Adipocyte (in vitro differentiated cells): ENCODE measurements at regions not wholly inside any gene's neighbourhood (a gene's known extent, or its start where the extent isn't known, plus 50 kb on each side); places are given as distances from the start of the nearest gene placed in this dataset.

Experiments used
- DNase-seq: peaks from one replicate; pipeline ENCODE4 v3.0.0-alpha.2; 2015; ENCODE audit warnings: low read depth
- H3K27me3 ChIP-seq: replicated peaks from 2 replicates; pipeline ENCODE4 v1.7.0; 2013; ENCODE audit warnings: mild to moderate bottlenecking, low read length, moderate library complexity; ENCODE audit not compliant: control insufficient read depth, insufficient read depth
- H3K36me3 ChIP-seq: 2 replicates; pipeline ENCODE4 v1.7.0; 2013; ENCODE audit warnings: low read length, mild to moderate bottlenecking, moderate library complexity; ENCODE audit not compliant: control insufficient read depth, insufficient read depth, severe bottlenecking
- H3K4me1 ChIP-seq: 2 replicates; pipeline ENCODE4 v1.7.0; 2013; ENCODE audit warnings: mild to moderate bottlenecking, low read length, moderate library complexity; ENCODE audit not compliant: control insufficient read depth, insufficient read depth
- H3K4me3 ChIP-seq: 2 replicates; pipeline ENCODE4 v1.7.0; 2013; ENCODE audit warnings: mild to moderate bottlenecking, low read length, moderate library complexity
- H3K9ac ChIP-seq: 2 replicates; pipeline ENCODE4 v1.7.0; 2013; ENCODE audit warnings: mild to moderate bottlenecking, low read length, moderate library complexity
- H3K9me3 ChIP-seq: 2 replicates; pipeline ENCODE4 v1.7.0; 2013; ENCODE audit warnings: mild to moderate bottlenecking, low read length, moderate library complexity; ENCODE audit not compliant: control insufficient read depth

- H3K9me3 ChIP-seq = no peaks in the 10 kb centered on the region
- no peak overlapping the region for H3K4me3 ChIP-seq
- no peak overlapping the region for H3K9ac ChIP-seq
- no peak for DNase-seq
- peaks cover 14% of the 10 kb centered on the region for H3K4me1 ChIP-seq
- no peaks in the 10 kb centered on the region for H3K36me3 ChIP-seq
- H3K27me3 ChIP-seq = no peaks in the 10 kb centered on the region
Observed at GRCh38 chr20:4490045-4490444, 196.2 kb upstream of the PRNP start.

- Histone ChIP-seq H3K4me1 (peaks cover 27% of the 10 kb centered on the region), H3K27me3 (no peaks in the 10 kb centered on the region), H3K36me3 (no peaks in the 10 kb centered on the region), H3K9ac (no peak overlapping the region), H3K9me3 (no peaks in the 10 kb centered on the region), H3K4me3 (no peak overlapping the region)
- DNase-seq = peak; percentile 61
Observed at GRCh38 chr20:4488407-4489339, 197.6 kb upstream of the PRNP start.

GRCh38 chr20:4484379-4484997, 201.8 kb upstream of the PRNP start:
- Histone ChIP-seq H3K36me3 (no peaks in the 10 kb centered on the region), H3K9ac (no peak overlapping the region), H3K27me3 (no peaks in the 10 kb centered on the region), H3K4me1 (peaks cover 23% of the 10 kb centered on the region), H3K9me3 (no peaks in the 10 kb centered on the region), H3K4me3 (no peak overlapping the region)
- no peak for DNase-seq

- H3K36me3 ChIP-seq = no peaks in the 10 kb centered on the region
- DNase-seq = no peak
- no peak overlapping the region for H3K4me3 ChIP-seq
- H3K4me1 ChIP-seq = peaks cover 23% of the 10 kb centered on the region
- no peak overlapping the region for H3K9ac ChIP-seq
- H3K9me3 ChIP-seq = no peaks in the 10 kb centered on the region
- H3K27me3 ChIP-seq = no peaks in the 10 kb centered on the region
Observed at GRCh38 chr20:4483961-4484360, 202.3 kb upstream of the PRNP start.

- no peaks in the 10 kb centered on the region for H3K36me3 ChIP-seq
- no peaks in the 10 kb centered on the region for H3K27me3 ChIP-seq
- no peak overlapping the region for H3K4me3 ChIP-seq
- H3K4me1 ChIP-seq = peaks cover 18% of the 10 kb centered on the region
- no peak overlapping the region for H3K9ac ChIP-seq
- H3K9me3 ChIP-seq = no peaks in the 10 kb centered on the region
- DNase-seq = peak; percentile 76
Observed at GRCh38 chr20:4483486-4483885, 202.8 kb upstream of the PRNP start.

GRCh38 chr20:4480104-4480503, 206.2 kb upstream of the PRNP start:
- no peak for DNase-seq
- peaks cover 25% of the 10 kb centered on the region for H3K4me1 ChIP-seq
- peaks cover 7% of the 10 kb centered on the region for H3K9me3 ChIP-seq
- no peaks in the 10 kb centered on the region for H3K27me3 ChIP-seq
- no peaks in the 10 kb centered on the region for H3K36me3 ChIP-seq
- no peak overlapping the region for H3K9ac ChIP-seq
- H3K4me3 ChIP-seq = no peak overlapping the region

- no peak overlapping the region for H3K9ac ChIP-seq
- peak; percentile 39 for DNase-seq
- peaks cover 7% of the 10 kb centered on the region for H3K9me3 ChIP-seq
- H3K4me3 ChIP-seq = no peak overlapping the region
- peaks cover 21% of the 10 kb centered on the region for H3K4me1 ChIP-seq
- H3K36me3 ChIP-seq = no peaks in the 10 kb centered on the region
- H3K27me3 ChIP-seq = no peaks in the 10 kb centered on the region
Observed at GRCh38 chr20:4476903-4477500, 209.3 kb upstream of the PRNP start.

GRCh38 chr20:4472906-4473305, 213.3 kb upstream of the PRNP start:
- Histone ChIP-seq H3K9me3 (peaks cover 1% of the 10 kb centered on the region), H3K4me1 (peaks cover 21% of the 10 kb centered on the region), H3K9ac (no peak overlapping the region), H3K36me3 (no peaks in the 10 kb centered on the region), H3K4me3 (no peak overlapping the region), H3K27me3 (no peaks in the 10 kb centered on the region)
- DNase-seq = no peak

GRCh38 chr20:4471221-4471620, 215.0 kb upstream of the PRNP start:
- Histone ChIP-seq H3K9me3 (no peaks in the 10 kb centered on the region), H3K27me3 (no peaks in the 10 kb centered on the region), H3K36me3 (no peaks in the 10 kb centered on the region), H3K9ac (no peak overlapping the region), H3K4me3 (no peak overlapping the region), H3K4me1 (peaks cover 17% of the 10 kb centered on the region)
- peak; percentile 40 for DNase-seq

GRCh38 chr20:4470375-4470774, 215.9 kb upstream of the PRNP start:
- DNase-seq = peak; percentile 82
- Histone ChIP-seq H3K9me3 (no peaks in the 10 kb centered on the region), H3K9ac (no peak overlapping the region), H3K36me3 (no peaks in the 10 kb centered on the region), H3K4me1 (peaks cover 21% of the 10 kb centered on the region), H3K4me3 (no peak overlapping the region), H3K27me3 (no peaks in the 10 kb centered on the region)

GRCh38 chr20:4469910-4470309, 216.3 kb upstream of the PRNP start:
- no peaks in the 10 kb centered on the region for H3K36me3 ChIP-seq

More at GRCh38 chr20:4469910-4470309, 216.3 kb upstream of the PRNP start:
- DNase-seq = peak; percentile 33
- H3K9ac ChIP-seq = no peak overlapping the region
- no peaks in the 10 kb centered on the region for H3K27me3 ChIP-seq
- H3K4me3 ChIP-seq = no peak overlapping the region
- peaks cover 21% of the 10 kb centered on the region for H3K4me1 ChIP-seq
- H3K9me3 ChIP-seq = no peaks in the 10 kb centered on the region
